ENCODE measurements at regions not wholly inside any gene's neighbourhood (a gene's known extent, or its start where the extent isn't known, plus 50 kb on each side); places are given as distances from the start of the nearest gene placed in this dataset.
A peak's percentile ranks its signal among the peaks of the same experiment; 100 is the strongest.

DNA sequence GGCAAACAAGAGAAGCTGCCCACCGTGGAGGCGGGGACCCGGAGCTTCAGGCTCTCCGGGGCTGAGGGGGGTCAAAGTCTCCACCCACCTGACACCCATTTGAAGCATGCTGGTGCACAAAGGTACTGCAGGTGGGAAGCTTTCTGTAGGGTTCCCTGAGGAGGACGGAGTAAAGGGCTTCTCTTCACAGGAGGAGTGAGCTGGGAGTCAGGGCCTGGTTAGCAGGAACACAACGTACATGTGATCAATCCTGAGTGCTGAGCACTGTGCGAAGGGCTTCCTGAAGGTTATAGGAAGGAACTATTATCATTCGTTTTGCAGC lies 252.9 kb upstream of the RPL38 start:
- Mint-ChIP-seq H3K36me3 (ENCODE audit: low read depth) (no peaks in the 10 kb centered on the region), H3K4me1 (ENCODE audit: low read depth) (no peaks in the 10 kb centered on the region), H3K27me3 (ENCODE audit: insufficient read depth) (peaks cover 10% of the 10 kb centered on the region), H3K27ac (no peak overlapping the region), H3K4me3 (no peak overlapping the region), H3K9me3 (no peaks in the 10 kb centered on the region)
- intact Hi-C loops (cut with micrococcal nuclease): no loop called here
- DNase-seq (ENCODE audit: low spot score): no peak

DNA sequence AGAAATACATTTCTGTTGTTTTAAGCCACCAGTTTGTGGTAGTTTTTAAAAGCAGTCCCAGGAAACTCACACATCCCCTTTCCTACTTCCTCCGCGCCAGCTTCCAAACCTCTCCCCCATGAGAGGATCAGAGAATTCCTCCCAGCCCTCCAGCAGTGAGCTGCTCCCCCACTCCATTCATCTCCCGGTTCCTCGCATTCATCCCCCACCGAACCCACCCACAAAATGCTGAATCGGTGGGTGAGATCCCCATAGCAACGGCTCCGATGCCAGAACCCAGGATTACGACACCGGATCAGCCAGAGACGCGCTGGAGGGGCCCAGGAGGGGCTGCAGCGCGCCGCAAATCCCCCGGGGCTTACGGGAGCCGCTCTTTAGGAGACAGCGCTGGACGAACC lies 251.4 kb upstream of the RPL38 start:
- H3K36me3 Mint-ChIP-seq (ENCODE audit: low read depth): no peaks in the 10 kb centered on the region
- peaks cover 10% of the 10 kb centered on the region for H3K27me3 Mint-ChIP-seq (ENCODE audit: insufficient read depth)
- H3K9me3 Mint-ChIP-seq: no peaks in the 10 kb centered on the region
- no peak for DNase-seq (ENCODE audit: low spot score)
- no peak overlapping the region for H3K4me3 Mint-ChIP-seq
- H3K27ac Mint-ChIP-seq: no peak overlapping the region
- intact Hi-C loops (cut with micrococcal nuclease): no loop called here
- no peaks in the 10 kb centered on the region for H3K4me1 Mint-ChIP-seq (ENCODE audit: low read depth)

DNA sequence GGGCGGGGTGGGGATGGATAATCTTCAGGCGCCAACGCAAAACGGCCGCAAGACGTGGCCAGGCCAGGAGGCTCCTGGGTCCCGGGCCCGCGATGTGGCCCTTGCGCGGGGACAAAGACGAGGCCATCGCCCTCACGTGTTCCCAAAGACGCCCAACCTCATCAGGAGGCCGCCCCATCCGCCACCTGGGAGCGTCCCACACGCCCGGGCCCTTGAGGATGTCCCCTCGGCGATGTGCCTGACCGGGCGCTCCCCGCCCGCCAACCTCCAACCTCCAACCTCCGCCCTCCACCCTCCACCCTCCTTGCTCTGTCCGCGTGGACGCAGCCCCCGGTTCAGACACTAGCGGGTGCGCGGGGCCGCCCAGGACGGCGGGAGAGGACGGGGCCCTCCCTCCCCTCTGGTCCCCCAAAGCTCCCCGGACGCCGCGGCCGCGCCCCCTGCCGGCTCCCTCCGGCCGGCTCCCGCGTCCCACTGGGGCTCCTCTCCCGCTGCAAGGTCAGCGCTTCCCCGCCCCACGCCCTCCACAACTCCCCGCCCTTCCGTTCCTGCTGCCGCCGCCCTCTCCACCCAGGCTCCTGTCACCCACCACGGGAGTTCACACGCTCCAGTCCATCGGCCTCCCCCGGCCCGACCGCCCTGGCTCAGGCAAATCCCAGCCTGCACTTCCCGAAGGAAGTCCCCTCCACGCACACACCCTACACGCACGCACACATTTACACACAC lies 250.8 kb upstream of the RPL38 start:
- H3K9me3 Mint-ChIP-seq: no peaks in the 10 kb centered on the region
- no peaks in the 10 kb centered on the region for H3K4me1 Mint-ChIP-seq (ENCODE audit: low read depth)
- H3K27me3 Mint-ChIP-seq (ENCODE audit: insufficient read depth): peaks cover 10% of the 10 kb centered on the region
- no peak for DNase-seq (ENCODE audit: low spot score)
- intact Hi-C loops (cut with micrococcal nuclease): no loop called here
- H3K27ac Mint-ChIP-seq: no peak overlapping the region
- H3K36me3 Mint-ChIP-seq (ENCODE audit: low read depth): no peaks in the 10 kb centered on the region
- H3K4me3 Mint-ChIP-seq: no peak overlapping the region

DNA sequence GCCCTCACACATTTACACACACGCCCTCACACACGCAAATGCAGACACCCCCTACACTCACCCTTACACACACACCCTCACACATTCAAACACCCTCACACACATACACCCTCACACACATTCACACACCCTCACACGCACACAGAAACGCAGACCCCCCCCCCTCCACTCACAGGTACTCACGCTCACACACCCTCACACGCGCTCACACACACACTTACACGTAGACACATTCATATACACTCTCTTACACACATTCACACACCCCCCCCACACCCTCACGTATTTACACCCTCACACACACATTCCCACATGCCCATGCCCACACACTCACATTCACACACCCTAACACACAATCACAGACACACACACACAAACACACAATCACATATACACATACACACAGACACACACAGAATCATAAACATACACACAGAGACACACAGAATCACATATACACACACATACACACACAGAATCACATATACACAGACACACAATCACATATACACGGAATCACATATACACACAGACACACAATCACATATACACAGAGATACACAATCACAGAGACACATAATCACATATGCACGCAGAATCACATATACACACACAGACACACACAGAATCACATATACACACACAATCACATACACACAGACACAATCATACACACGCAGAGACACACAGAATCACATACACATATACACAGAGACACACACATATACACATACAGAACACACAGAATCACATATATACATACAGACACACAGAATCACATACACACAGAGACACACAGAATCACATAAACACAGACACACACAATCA lies 250.1 kb upstream of the RPL38 start:
- H3K27me3 Mint-ChIP-seq (ENCODE audit: insufficient read depth): peaks cover 10% of the 10 kb centered on the region
- no peak overlapping the region for H3K4me3 Mint-ChIP-seq
- H3K27ac Mint-ChIP-seq: no peak overlapping the region
- intact Hi-C loops (cut with micrococcal nuclease): no loop called here
- H3K36me3 Mint-ChIP-seq (ENCODE audit: low read depth): no peaks in the 10 kb centered on the region
- H3K4me1 Mint-ChIP-seq (ENCODE audit: low read depth): no peaks in the 10 kb centered on the region
- H3K9me3 Mint-ChIP-seq: no peaks in the 10 kb centered on the region
- no peak for DNase-seq (ENCODE audit: low spot score)

DNA sequence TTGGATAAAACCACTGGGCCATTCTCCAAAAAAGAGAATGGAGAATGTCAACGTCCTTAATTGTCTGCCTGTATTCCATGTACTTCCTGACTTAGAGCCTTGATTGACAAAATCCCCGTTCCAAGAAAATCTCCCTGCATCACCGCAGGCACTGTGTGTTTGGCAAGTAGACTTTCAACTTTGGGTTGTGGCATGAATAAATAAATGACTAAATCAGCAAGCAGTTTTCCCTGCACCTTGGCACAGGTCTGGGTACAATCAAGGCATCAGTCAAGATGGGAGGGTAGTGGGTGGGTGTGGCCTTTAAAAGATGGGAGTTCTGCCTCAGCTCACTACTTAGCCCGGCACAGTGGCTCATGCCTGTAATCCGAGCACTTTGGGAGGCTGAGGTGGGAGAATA lies 248.5 kb upstream of the RPL38 start:
- intact Hi-C loops (cut with micrococcal nuclease): no loop called here
- Mint-ChIP-seq H3K27me3 (ENCODE audit: insufficient read depth) (peaks cover 12% of the 10 kb centered on the region), H3K27ac (no peak overlapping the region), H3K9me3 (no peaks in the 10 kb centered on the region), H3K4me1 (ENCODE audit: low read depth) (no peaks in the 10 kb centered on the region), H3K36me3 (ENCODE audit: low read depth) (no peaks in the 10 kb centered on the region), H3K4me3 (no peak overlapping the region)
- DNase-seq (ENCODE audit: low spot score): no peak

DNA sequence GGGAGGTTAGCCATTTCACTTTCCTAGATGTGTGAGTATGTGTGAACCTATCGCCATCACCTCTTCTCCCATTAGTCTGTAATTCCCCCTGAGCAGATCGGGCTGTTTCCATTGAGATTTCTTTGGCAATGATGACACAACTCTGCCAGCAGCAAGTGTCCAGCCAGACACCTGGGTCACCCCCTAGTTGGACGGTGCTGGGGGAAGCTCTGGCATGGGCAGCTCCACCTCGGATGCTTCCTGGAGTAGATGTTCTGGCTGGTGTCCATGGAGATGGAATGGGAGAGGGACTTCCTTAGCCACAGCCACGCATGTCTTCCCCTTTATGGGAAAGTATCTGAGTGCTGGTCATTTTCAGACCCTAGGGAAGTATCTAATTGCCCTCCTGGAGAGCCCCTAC lies 247.9 kb upstream of the RPL38 start:
- H3K4me1 Mint-ChIP-seq (ENCODE audit: low read depth): no peaks in the 10 kb centered on the region
- no peaks in the 10 kb centered on the region for H3K36me3 Mint-ChIP-seq (ENCODE audit: low read depth)
- intact Hi-C loops (cut with micrococcal nuclease): loop anchor here (1.0 kb wide), 1 partner anchor 526 kb away; no protein-coding TSS in a partner anchor
- no peak for DNase-seq (ENCODE audit: low spot score)
- H3K4me3 Mint-ChIP-seq: no peak overlapping the region
- peaks cover 12% of the 10 kb centered on the region for H3K27me3 Mint-ChIP-seq (ENCODE audit: insufficient read depth)
- H3K27ac Mint-ChIP-seq: no peak overlapping the region
- no peaks in the 10 kb centered on the region for H3K9me3 Mint-ChIP-seq

DNA sequence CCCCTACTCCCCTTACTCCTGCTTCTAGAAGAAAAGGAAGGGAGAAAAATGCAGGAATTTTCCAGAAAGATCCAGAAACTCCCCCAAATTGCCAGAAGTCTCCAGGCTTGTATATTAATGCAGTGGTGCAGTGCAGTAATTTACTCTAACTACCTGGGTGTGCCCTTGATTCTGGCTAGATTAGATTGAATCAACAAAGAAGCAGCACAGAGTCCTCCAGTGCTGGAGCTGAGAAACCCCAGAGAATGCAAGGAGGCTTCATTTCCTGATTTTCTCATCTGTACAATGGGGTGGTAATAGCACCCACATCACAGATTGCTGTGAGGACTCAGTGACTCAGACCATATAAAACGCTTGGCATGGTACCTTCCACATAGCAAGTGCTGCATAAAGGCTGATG lies 247.3 kb upstream of the RPL38 start:
- H3K36me3 Mint-ChIP-seq (ENCODE audit: low read depth): no peaks in the 10 kb centered on the region
- H3K27me3 Mint-ChIP-seq (ENCODE audit: insufficient read depth): peaks cover 11% of the 10 kb centered on the region
- H3K4me1 Mint-ChIP-seq (ENCODE audit: low read depth): no peaks in the 10 kb centered on the region
- no peak for DNase-seq (ENCODE audit: low spot score)
- no peak overlapping the region for H3K4me3 Mint-ChIP-seq
- intact Hi-C loops (cut with micrococcal nuclease): loop anchor here (1.0 kb wide), 1 partner anchor 527 kb away; no protein-coding TSS in a partner anchor
- H3K9me3 Mint-ChIP-seq: no peaks in the 10 kb centered on the region
- H3K27ac Mint-ChIP-seq: no peak overlapping the region

DNA sequence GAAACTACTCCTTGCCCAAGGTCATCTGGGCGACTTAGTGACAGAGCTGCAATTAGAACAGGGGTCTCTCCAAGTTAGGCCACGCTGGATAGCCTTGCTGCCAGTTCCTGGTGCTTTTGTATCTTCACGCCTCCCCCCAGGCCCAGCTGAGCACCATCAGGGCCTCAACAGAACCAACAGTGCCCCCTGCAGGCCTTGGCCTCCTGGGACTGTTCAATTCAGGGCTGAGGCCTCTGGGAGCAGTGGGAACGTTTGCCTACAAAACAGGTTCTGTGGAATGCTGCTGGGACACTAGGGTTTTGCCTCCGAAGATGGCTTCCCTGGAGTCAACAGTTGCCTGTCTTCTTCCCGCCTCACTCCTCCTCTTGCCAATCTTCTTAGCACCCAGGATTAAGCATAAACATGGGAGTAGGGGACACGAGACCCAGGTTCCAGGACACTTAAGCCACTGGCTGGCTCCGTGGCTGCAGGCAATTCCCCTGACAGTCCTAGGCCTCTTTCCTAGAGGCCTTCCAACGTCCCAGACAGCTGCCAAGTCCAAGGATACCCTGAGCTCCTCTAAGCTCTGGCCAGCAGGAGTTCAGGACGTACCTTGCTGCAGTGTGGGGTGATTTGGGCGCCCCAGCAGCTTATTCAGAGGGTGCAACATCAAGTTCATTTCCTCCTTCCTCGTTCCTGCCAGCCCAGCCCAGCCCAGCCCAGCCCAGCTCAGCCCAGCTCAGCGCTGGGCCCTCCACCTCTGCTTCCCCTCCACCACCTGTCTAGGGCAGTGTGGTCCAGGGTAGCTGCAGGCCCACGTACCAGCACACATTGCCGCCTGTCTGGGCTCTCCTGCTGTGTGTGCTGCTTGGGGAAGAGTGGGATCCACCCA lies 246.6 kb upstream of the RPL38 start:
- intact Hi-C loops (cut with micrococcal nuclease): loop anchor here (1.0 kb wide), 1 partner anchor 528 kb away; no protein-coding TSS in a partner anchor
- peak; percentile 6 for DNase-seq (ENCODE audit: low spot score)
- Mint-ChIP-seq H3K27me3 (ENCODE audit: insufficient read depth) (peaks cover 5% of the 10 kb centered on the region), H3K27ac (no peak overlapping the region), H3K4me1 (ENCODE audit: low read depth) (no peaks in the 10 kb centered on the region), H3K36me3 (ENCODE audit: low read depth) (no peaks in the 10 kb centered on the region), H3K4me3 (no peak overlapping the region), H3K9me3 (no peaks in the 10 kb centered on the region)

DNA sequence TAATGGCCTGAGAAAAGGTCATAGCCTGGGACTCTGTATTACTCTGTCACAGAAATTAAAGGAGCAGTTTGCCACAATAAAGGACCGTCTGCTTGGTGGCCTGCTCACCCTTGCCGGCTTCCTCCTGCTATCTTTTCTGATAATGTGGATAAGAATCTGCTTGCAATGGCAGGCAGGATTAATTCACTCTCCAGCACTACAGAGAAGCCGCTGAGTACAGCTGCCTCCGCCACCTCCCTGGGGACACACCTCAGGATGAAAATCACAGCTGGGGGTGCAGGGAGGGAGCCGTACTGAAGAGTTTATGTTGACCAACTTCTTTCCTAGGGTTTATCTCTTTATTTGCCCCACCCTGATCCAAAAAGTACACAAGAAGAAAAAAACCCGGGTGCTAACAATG lies 245.9 kb upstream of the RPL38 start:
- H3K36me3 Mint-ChIP-seq (ENCODE audit: low read depth): no peaks in the 10 kb centered on the region
- H3K4me1 Mint-ChIP-seq (ENCODE audit: low read depth): no peaks in the 10 kb centered on the region
- no peak overlapping the region for H3K4me3 Mint-ChIP-seq
- H3K9me3 Mint-ChIP-seq: no peaks in the 10 kb centered on the region
- intact Hi-C loops (cut with micrococcal nuclease): no loop called here
- peaks cover 2% of the 10 kb centered on the region for H3K27me3 Mint-ChIP-seq (ENCODE audit: insufficient read depth)
- no peak for DNase-seq (ENCODE audit: low spot score)
- H3K27ac Mint-ChIP-seq: no peak overlapping the region

DNA sequence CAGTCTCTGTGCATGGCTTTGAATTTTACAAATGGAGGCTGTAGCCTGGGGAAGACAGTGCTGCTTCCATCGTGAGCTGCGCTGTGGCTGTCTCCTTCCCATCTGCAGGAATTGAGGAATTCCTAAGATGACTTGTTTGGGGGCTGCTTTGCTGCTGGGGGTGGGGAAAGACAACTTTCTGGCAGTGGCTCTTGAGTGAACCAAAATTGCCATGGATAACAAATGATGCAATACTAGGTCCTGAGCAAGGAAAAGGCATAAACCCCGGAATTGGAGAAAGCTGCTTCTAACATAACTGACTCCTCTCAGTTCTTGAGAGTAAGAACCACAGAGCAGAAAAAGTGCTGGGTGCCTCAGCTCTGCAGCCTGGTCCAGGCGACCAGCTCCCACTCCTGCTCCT lies 245.0 kb upstream of the RPL38 start:
- Mint-ChIP-seq H3K27me3 (ENCODE audit: insufficient read depth) (peaks cover 8% of the 10 kb centered on the region), H3K27ac (no peak overlapping the region), H3K36me3 (ENCODE audit: low read depth) (no peaks in the 10 kb centered on the region), H3K9me3 (no peaks in the 10 kb centered on the region), H3K4me1 (ENCODE audit: low read depth) (no peaks in the 10 kb centered on the region), H3K4me3 (no peak overlapping the region)
- intact Hi-C loops (cut with micrococcal nuclease): no loop called here
- DNase-seq (ENCODE audit: low spot score): no peak

DNA sequence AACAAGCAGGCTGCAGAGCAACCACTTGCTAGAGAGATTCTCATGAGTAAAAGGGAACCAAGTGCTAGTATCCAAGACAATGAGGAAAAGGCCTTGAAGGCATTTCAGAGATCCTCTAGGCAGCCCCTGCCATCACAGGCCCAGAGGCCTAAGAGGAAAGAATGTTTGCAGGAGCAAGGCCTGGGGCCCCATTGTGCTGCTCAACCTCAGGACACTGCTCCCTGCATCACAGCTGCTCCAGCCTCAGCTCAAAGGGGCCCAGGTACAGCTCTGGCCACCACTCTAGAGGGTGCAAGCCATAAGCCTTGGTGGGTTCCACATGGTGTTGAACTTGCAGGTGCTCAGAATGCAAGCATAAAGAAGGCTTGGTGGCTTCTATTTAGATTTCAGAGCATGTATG lies 243.0 kb upstream of the RPL38 start:
- no peaks in the 10 kb centered on the region for H3K9me3 Mint-ChIP-seq
- H3K4me1 Mint-ChIP-seq (ENCODE audit: low read depth): no peaks in the 10 kb centered on the region
- no peaks in the 10 kb centered on the region for H3K36me3 Mint-ChIP-seq (ENCODE audit: low read depth)
- no peak for DNase-seq (ENCODE audit: low spot score)
- H3K27me3 Mint-ChIP-seq (ENCODE audit: insufficient read depth): peaks cover 8% of the 10 kb centered on the region
- intact Hi-C loops (cut with micrococcal nuclease): no loop called here
- H3K27ac Mint-ChIP-seq: no peak overlapping the region
- no peak overlapping the region for H3K4me3 Mint-ChIP-seq

DNA sequence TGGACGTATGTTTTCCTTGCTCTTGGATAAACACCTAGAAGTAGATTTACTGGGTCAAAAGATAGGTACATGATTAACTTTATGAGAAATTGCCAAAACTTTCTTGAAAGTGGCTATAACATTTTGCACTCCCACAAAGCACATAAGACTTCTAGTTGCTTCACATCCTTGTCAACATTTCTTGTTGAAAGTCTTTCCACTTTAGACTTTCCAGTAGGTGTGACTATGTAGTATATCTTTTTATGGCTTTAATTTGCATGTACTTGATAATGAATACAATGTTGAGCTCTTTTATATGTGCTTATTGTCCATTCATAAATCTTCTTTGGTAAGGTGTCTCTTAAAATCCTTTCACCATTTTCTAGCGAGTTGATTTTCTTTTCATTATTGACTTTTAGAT lies 241.2 kb upstream of the RPL38 start:
- DNase-seq (ENCODE audit: low spot score): no peak
- Mint-ChIP-seq H3K36me3 (ENCODE audit: low read depth) (no peaks in the 10 kb centered on the region), H3K27ac (no peak overlapping the region), H3K27me3 (ENCODE audit: insufficient read depth) (peaks cover 8% of the 10 kb centered on the region), H3K9me3 (no peaks in the 10 kb centered on the region), H3K4me3 (no peak overlapping the region), H3K4me1 (ENCODE audit: low read depth) (no peaks in the 10 kb centered on the region)
- intact Hi-C loops (cut with micrococcal nuclease): no loop called here

DNA sequence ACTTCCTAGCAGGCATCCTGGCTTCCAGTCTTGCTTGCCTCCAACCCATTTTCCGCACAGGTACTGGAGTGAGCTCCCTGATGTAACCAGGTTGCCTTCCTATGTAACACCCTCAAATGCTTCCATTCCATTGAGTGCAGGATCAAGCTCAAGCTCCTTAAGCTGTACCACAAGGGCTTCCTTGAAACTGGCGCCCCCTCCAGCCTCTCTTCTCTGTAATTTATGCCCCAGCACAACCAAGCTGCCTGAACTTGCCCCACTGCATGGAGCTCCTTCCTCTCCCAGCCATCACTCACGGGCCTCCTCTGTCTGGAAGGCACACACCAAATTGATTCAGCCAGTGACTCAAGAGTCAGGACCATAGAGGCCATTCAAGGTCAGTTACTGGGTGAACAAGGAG lies 234.8 kb upstream of the RPL38 start:
- intact Hi-C loops (cut with micrococcal nuclease): no loop called here

More for the DNA sequence above, 234.8 kb upstream of the RPL38 start:
- Mint-ChIP-seq H3K4me3 (no peak overlapping the region), H3K27me3 (ENCODE audit: insufficient read depth) (peaks cover 2% of the 10 kb centered on the region), H3K36me3 (ENCODE audit: low read depth) (no peaks in the 10 kb centered on the region), H3K27ac (no peak overlapping the region), H3K4me1 (ENCODE audit: low read depth) (no peaks in the 10 kb centered on the region), H3K9me3 (no peaks in the 10 kb centered on the region)
- no peak for DNase-seq (ENCODE audit: low spot score)
